ACC112 (cell line): ENCODE measurements at regions not wholly inside any gene's neighbourhood (a gene's known extent, or its start where the extent isn't known, plus 50 kb on each side); places are given as distances from the start of the nearest gene placed in this dataset.
"Not testable (repeated sequence)": the region's sequence is repeated elsewhere in the genome, so short reads cannot be mapped to it uniquely, and the experiment has no call there.

Experiments used
- H2AFZ ChIP-seq: fragments of 200-600 bp; sonication (generic); one replicate; pipeline ENCODE4 v1.6.0; 2017; ENCODE audit warnings: antibody characterized with exemption, low read length; ENCODE audit not compliant: unreplicated experiment
- H3K27ac ChIP-seq: fragments of 200-600 bp; sonication (generic); 2 replicates; pipeline ENCODE4 v1.5.1; 2014; ENCODE audit warnings: low read depth, mild to moderate bottlenecking, antibody characterized with exemption, low read length, moderate library complexity
- H3K27me3 ChIP-seq: fragments of 200-600 bp; sonication (generic); 2 replicates; pipeline ENCODE4 v1.6.1; 2014; ENCODE audit warnings: mild to moderate bottlenecking, antibody characterized with exemption, low read length, moderate library complexity, mixed read lengths; ENCODE audit not compliant: insufficient read depth
- H3K36me3 ChIP-seq: fragments of 200-600 bp; sonication (generic); 2 replicates; pipeline ENCODE4 v1.6.1; 2016; ENCODE audit warnings: mild to moderate bottlenecking, antibody characterized with exemption, low read length, moderate library complexity, mixed read lengths; ENCODE audit not compliant: insufficient read depth
- H3K4me1 ChIP-seq: fragments of 200-600 bp; sonication (generic); one replicate; pipeline ENCODE4 v1.6.1; 2016; ENCODE audit warnings: low read length, mixed read lengths; ENCODE audit not compliant: insufficient read depth, unreplicated experiment, control insufficient read depth
- H3K4me3 ChIP-seq: fragments of 200-600 bp; sonication (generic); 2 replicates; pipeline ENCODE4 v1.5.1; 2014; ENCODE audit warnings: mild to moderate bottlenecking, low read depth, low read length
- H3K79me2 ChIP-seq: fragments of 200-600 bp; sonication (generic); one replicate; pipeline ENCODE4 v1.6.0; 2016; ENCODE audit warnings: low read length; ENCODE audit not compliant: control insufficient read depth, unreplicated experiment, insufficient read depth

- no peaks in the 10 kb centered on the region for H3K4me1 ChIP-seq
- no peak overlapping the region for H3K4me3 ChIP-seq
- no peak overlapping the region for H3K27ac ChIP-seq
- H3K36me3 ChIP-seq: no peaks in the 10 kb centered on the region
- H2AFZ ChIP-seq: no peak overlapping the region
- H3K79me2 ChIP-seq: no peaks in the 10 kb centered on the region
- no peaks in the 10 kb centered on the region for H3K27me3 ChIP-seq
Measured at GRCh38 chr12:76652402-76652801, 92.8 kb upstream of the OSBPL8 start.

GRCh38 chr12:76653342-76653741 lies 93.8 kb upstream of the OSBPL8 start:
- Histone ChIP-seq H3K27ac (no peak overlapping the region), H3K4me3 (no peak overlapping the region), H2AFZ (no peak overlapping the region), H3K27me3 (no peaks in the 10 kb centered on the region), H3K36me3 (no peaks in the 10 kb centered on the region), H3K79me2 (no peaks in the 10 kb centered on the region), H3K4me1 (no peaks in the 10 kb centered on the region)

GRCh38 chr12:76664731-76665130 lies 99.2 kb upstream of the ZDHHC17 start:
- Histone ChIP-seq H3K79me2 (no peaks in the 10 kb centered on the region), H3K27ac (no peak overlapping the region), H3K36me3 (no peaks in the 10 kb centered on the region), H2AFZ (no peak overlapping the region), H3K27me3 (no peaks in the 10 kb centered on the region), H3K4me1 (no peaks in the 10 kb centered on the region), H3K4me3 (no peak overlapping the region)

- Histone ChIP-seq H3K4me1 (no peaks in the 10 kb centered on the region), H3K27me3 (no peaks in the 10 kb centered on the region), H3K27ac (no peak overlapping the region), H2AFZ (no peak overlapping the region), H3K79me2 (no peaks in the 10 kb centered on the region), H3K4me3 (no peak overlapping the region), H3K36me3 (no peaks in the 10 kb centered on the region)
Measured at GRCh38 chr12:76666290-76666835, 97.6 kb upstream of the ZDHHC17 start.

GRCh38 chr12:76669981-76670380 lies 93.9 kb upstream of the ZDHHC17 start:
- H3K79me2 ChIP-seq: no peaks in the 10 kb centered on the region
- no peaks in the 10 kb centered on the region for H3K36me3 ChIP-seq
- no peak overlapping the region for H2AFZ ChIP-seq
- no peaks in the 10 kb centered on the region for H3K27me3 ChIP-seq
- H3K4me3 ChIP-seq: no peak overlapping the region
- H3K27ac ChIP-seq: no peak overlapping the region
- no peaks in the 10 kb centered on the region for H3K4me1 ChIP-seq

GRCh38 chr12:76670776-76671175 lies 93.1 kb upstream of the ZDHHC17 start:
- no peak overlapping the region for H2AFZ ChIP-seq
- H3K4me3 ChIP-seq: no peak overlapping the region
- no peaks in the 10 kb centered on the region for H3K36me3 ChIP-seq
- H3K4me1 ChIP-seq: no peaks in the 10 kb centered on the region
- no peak overlapping the region for H3K27ac ChIP-seq
- no peaks in the 10 kb centered on the region for H3K27me3 ChIP-seq
- H3K79me2 ChIP-seq: no peaks in the 10 kb centered on the region

- H3K27me3 ChIP-seq: no peaks in the 10 kb centered on the region
- H3K79me2 ChIP-seq: no peaks in the 10 kb centered on the region
- H3K36me3 ChIP-seq: no peaks in the 10 kb centered on the region
- H3K4me1 ChIP-seq: no peaks in the 10 kb centered on the region
- no peak overlapping the region for H3K4me3 ChIP-seq
- no peak overlapping the region for H2AFZ ChIP-seq
- H3K27ac ChIP-seq: no peak overlapping the region
Measured at GRCh38 chr12:76674669-76675315, 89.1 kb upstream of the ZDHHC17 start.

GRCh38 chr12:76676261-76676660 lies 87.7 kb upstream of the ZDHHC17 start:
- not testable (repeated sequence) for H3K4me3 ChIP-seq, H3K27me3 ChIP-seq, H3K4me1 ChIP-seq, H3K27ac ChIP-seq, H3K36me3 ChIP-seq, H3K79me2 ChIP-seq, H2AFZ ChIP-seq

GRCh38 chr12:76678992-76679391 lies 84.9 kb upstream of the ZDHHC17 start:
- Histone ChIP-seq H3K79me2 (no peaks in the 10 kb centered on the region), H3K4me1 (no peaks in the 10 kb centered on the region), H3K4me3 (no peak overlapping the region), H3K27me3 (no peaks in the 10 kb centered on the region), H2AFZ (no peak overlapping the region), H3K36me3 (no peaks in the 10 kb centered on the region), H3K27ac (no peak overlapping the region)

- Histone ChIP-seq H3K4me3 (no peak overlapping the region), H3K4me1 (peaks cover under 1% of the 10 kb centered on the region), H3K27me3 (no peaks in the 10 kb centered on the region), H3K27ac (no peak overlapping the region), H3K36me3 (no peaks in the 10 kb centered on the region), H2AFZ (no peak overlapping the region), H3K79me2 (no peaks in the 10 kb centered on the region)
Measured at GRCh38 chr12:76679778-76680177, 84.1 kb upstream of the ZDHHC17 start.

GRCh38 chr12:76680940-76681339 lies 83.0 kb upstream of the ZDHHC17 start:
- Histone ChIP-seq H3K4me3 (no peak overlapping the region), H2AFZ (no peak overlapping the region), H3K27ac (no peak overlapping the region), H3K79me2 (no peaks in the 10 kb centered on the region), H3K36me3 (no peaks in the 10 kb centered on the region), H3K27me3 (no peaks in the 10 kb centered on the region), H3K4me1 (peaks cover 4% of the 10 kb centered on the region)
